OCI-LY7 (cell line): ENCODE measurements at regions not wholly inside any gene's neighbourhood (a gene's known extent, or its start where the extent isn't known, plus 50 kb on each side); places are given as distances from the start of the nearest gene placed in this dataset.

Source experiments
- BruUV-seq: library from RNA; stranded (reverse); fragments of 400-500 nt; replicated peaks from 2 replicates; lab custom pipeline; 2021; lab: Mats Ljungman, UMichigan
- CTCF ChIA-PET: fragments of 300-600 bp; sonication (Branson Sonifier 250); formaldehyde crosslinking; loops from one replicate; lab custom pipeline; 2022; ENCODE audit warnings: antibody characterized with exemption; ENCODE audit not compliant: unreplicated experiment; lab: Charles Lee
- POLR2A ChIA-PET: fragments of 300-600 bp; sonication (Branson Sonifier 250); formaldehyde crosslinking; loops from one replicate; lab custom pipeline; 2022; ENCODE audit warnings: antibody characterized with exemption; lab: Charles Lee
- DNase-seq: peaks from one replicate; pipeline ENCODE4 v3.0.0-alpha.2; 2015; ENCODE audit warnings: low spot score
- H2AFZ ChIP-seq: fragments of 200-600 bp; sonication (generic), shearing (Covaris generic); 2 replicates; pipeline ENCODE4 v1.6.1; 2014; ENCODE audit warnings: mild to moderate bottlenecking, antibody characterized with exemption, low read length, moderate library complexity
- H3K27ac ChIP-seq: fragments of 200-600 bp; sonication (generic); 2 replicates; pipeline ENCODE4 v1.5.1; 2014; ENCODE audit warnings: mixed run types, low read depth, mild to moderate bottlenecking, moderate library complexity, low read length, inconsistent platforms; ENCODE audit not compliant: poor library complexity, severe bottlenecking
- H3K36me3 ChIP-seq: fragments of 200-600 bp; sonication (generic); 2 replicates; pipeline ENCODE4 v1.6.1; 2014; ENCODE audit warnings: mild to moderate bottlenecking, antibody characterized with exemption, low read length, moderate library complexity, mixed read lengths; ENCODE audit not compliant: insufficient read depth
- H3K4me1 ChIP-seq: fragments of 200-600 bp; sonication (generic); 2 replicates; pipeline ENCODE4 v1.5.1; 2014; ENCODE audit warnings: mild to moderate bottlenecking, low read length; ENCODE audit not compliant: insufficient read depth, poor library complexity, severe bottlenecking
- H3K4me2 ChIP-seq: fragments of 200-600 bp; sonication (generic); 2 replicates; pipeline ENCODE4 v1.6.1; 2014; ENCODE audit warnings: mild to moderate bottlenecking, low read length
- H3K4me3 ChIP-seq: fragments of 200-600 bp; sonication (generic); 2 replicates; pipeline ENCODE4 v1.5.1; 2014; ENCODE audit warnings: mild to moderate bottlenecking, low read depth, low read length; ENCODE audit not compliant: poor library complexity, severe bottlenecking
- H3K79me2 ChIP-seq: fragments of 200-600 bp; sonication (generic); 2 replicates; pipeline ENCODE4 v1.6.1; 2016; ENCODE audit warnings: low read depth, mild to moderate bottlenecking, low read length, moderate library complexity, mixed read lengths; ENCODE audit not compliant: insufficient read depth
- H3K9me2 ChIP-seq: fragments of 200-600 bp; sonication (generic); 2 replicates; pipeline ENCODE4 v1.6.1; 2016; ENCODE audit warnings: mild to moderate bottlenecking, low read length, mixed read lengths; ENCODE audit not compliant: insufficient read depth
- H3K9me3 ChIP-seq: fragments of 200-600 bp; sonication (generic); 2 replicates; pipeline ENCODE4 v1.6.1; 2014; ENCODE audit warnings: mild to moderate bottlenecking, mixed run types, low read length, mixed read lengths
- H4K20me1 ChIP-seq: fragments of 200-600 bp; sonication (generic); 2 replicates; pipeline ENCODE4 v1.6.1; 2014; ENCODE audit warnings: mild to moderate bottlenecking, antibody characterized with exemption, low read length, moderate library complexity, mixed read lengths; ENCODE audit not compliant: insufficient read depth
- CTCF ChIP-seq: fragments of 200-600 bp; sonication (generic); conservative IDR thresholded peaks from 2 replicates; pipeline ENCODE4 v1.5.1; 2014; ENCODE audit warnings: mild to moderate bottlenecking, antibody characterized with exemption, low read length, moderate library complexity, mixed read lengths
- EZH2phosphoT487 ChIP-seq: fragments of 200-600 bp; sonication (generic); IDR thresholded peaks from 2 replicates; pipeline ENCODE4 v1.6.1; 2018; ENCODE audit warnings: low read depth, borderline replicate concordance, mild to moderate bottlenecking, mixed run types, antibody characterized with exemption, low read length, moderate library complexity, mixed read lengths
- intact Hi-C: fragments of 100-400 bp; cut with micrococcal nuclease; formaldehyde crosslinking; loops from one replicate; pipeline ENCODE4 v1.10.0; 2022; ENCODE audit not compliant: unreplicated experiment

GRCh38 chr7:119720541-119720940, 552.4 kb upstream of the KCND2 start:
- intact Hi-C loops = no loop called here
- Histone ChIP-seq H3K4me1 (no peaks in the 10 kb centered on the region), H3K9me2 (no peaks in the 10 kb centered on the region), H3K36me3 (no peaks in the 10 kb centered on the region), H3K27ac (no peak overlapping the region), H4K20me1 (no peaks in the 10 kb centered on the region), H3K79me2 (no peaks in the 10 kb centered on the region), H3K9me3 (no peaks in the 10 kb centered on the region), H3K4me3 (no peak overlapping the region), H2AFZ (no peak overlapping the region), H3K4me2 (no peak overlapping the region)
- ChIA-PET CTCF (no interaction called here), POLR2A (no interaction called here)
- no TSS peak for BruUV-seq
- TF ChIP-seq EZH2phosphoT487 = no peak
- no peak for TF ChIP-seq CTCF
- DNase-seq = no peak

GRCh38 chr7:119724041-119724792, 548.8 kb upstream of the KCND2 start:
- no peak for DNase-seq
- H3K79me2 ChIP-seq = no peaks in the 10 kb centered on the region
- no peak overlapping the region for H3K27ac ChIP-seq
- TF ChIP-seq EZH2phosphoT487 = no peak
- no peak for TF ChIP-seq CTCF
- intact Hi-C loops = no loop called here
- no peaks in the 10 kb centered on the region for H3K4me1 ChIP-seq
- no peaks in the 10 kb centered on the region for H3K36me3 ChIP-seq
- H3K4me2 ChIP-seq = no peak overlapping the region
- ChIA-PET CTCF (no interaction called here), POLR2A (interaction anchor here (1.0 kb wide), 1 partner anchor 22 kb away, joined by 3 read pairs; no protein-coding TSS in a partner anchor)
- no peaks in the 10 kb centered on the region for H3K9me2 ChIP-seq
- H3K4me3 ChIP-seq = no peak overlapping the region
- no TSS peak for BruUV-seq
- no peak overlapping the region for H2AFZ ChIP-seq
- H3K9me3 ChIP-seq = no peaks in the 10 kb centered on the region
- H4K20me1 ChIP-seq = no peaks in the 10 kb centered on the region

- no TSS peak for BruUV-seq
- Histone ChIP-seq H3K9me3 (no peaks in the 10 kb centered on the region), H3K4me1 (no peaks in the 10 kb centered on the region), H2AFZ (no peak overlapping the region), H3K9me2 (no peaks in the 10 kb centered on the region), H3K79me2 (no peaks in the 10 kb centered on the region), H3K27ac (no peak overlapping the region), H3K4me2 (no peak overlapping the region), H4K20me1 (no peaks in the 10 kb centered on the region), H3K4me3 (no peak overlapping the region), H3K36me3 (no peaks in the 10 kb centered on the region)
- intact Hi-C loops = no loop called here
- no peak for DNase-seq
- CTCF ChIA-PET = no interaction called here
- TF ChIP-seq CTCF (no peak), EZH2phosphoT487 (no peak)
- POLR2A ChIA-PET = no interaction called here
These were observed 539.7 kb upstream of the KCND2 start for GRCh38 chr7:119733127-119733879.
